ENCODE measurements at regions not wholly inside any gene's neighbourhood (a gene's known extent, or its start where the extent isn't known, plus 50 kb on each side); places are given as distances from the start of the nearest gene placed in this dataset.

DNA sequence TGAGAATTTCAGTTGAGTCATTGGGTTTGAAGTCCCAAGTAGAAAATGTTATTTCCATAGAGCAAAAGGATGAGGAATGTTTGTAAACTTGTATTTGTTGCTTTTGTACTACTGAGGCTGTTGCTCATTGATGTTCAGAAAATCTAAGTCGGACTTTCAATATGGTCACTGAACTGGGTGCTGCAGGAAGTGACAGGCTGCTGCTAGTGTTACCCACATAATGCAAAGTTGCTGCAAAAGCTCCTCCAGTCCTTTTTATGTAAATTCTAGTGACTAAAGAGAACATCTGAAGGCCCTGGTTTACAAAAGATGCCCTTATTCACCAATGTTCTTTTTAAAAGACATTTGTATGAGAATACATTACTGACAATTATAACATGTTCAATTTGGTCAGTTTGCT lies 131.1 kb upstream of the FAM98A start:
- H3K79me2 ChIP-seq (ENCODE audit: insufficient read depth, low read length), result no peaks in the 10 kb centered on the region
- H3K27me3 ChIP-seq (ENCODE audit: insufficient read depth, low read length), result no peaks in the 10 kb centered on the region
- no peaks in the 10 kb centered on the region for H4K20me1 ChIP-seq (ENCODE audit: insufficient read depth, low read length)
- no peaks in the 10 kb centered on the region for H3K9me3 ChIP-seq (ENCODE audit: insufficient read depth, low read depth, low read length)
- H3K4me1 ChIP-seq (ENCODE audit: insufficient read depth, low read length), result no peaks in the 10 kb centered on the region
- H3K36me3 ChIP-seq (ENCODE audit: insufficient read depth, low read length), result no peaks in the 10 kb centered on the region
- no peaks in the 10 kb centered on the region for H3K4me1 Mint-ChIP-seq (ENCODE audit: low read depth, unreplicated experiment)
- H3K4me3 ChIP-seq (ENCODE audit: insufficient read depth, low read depth, low read length), result no peak overlapping the region
- no peaks in the 10 kb centered on the region for H3K27me3 Mint-ChIP-seq (ENCODE audit: low read depth, unreplicated experiment)
- FAIRE-seq (no peak), DNase-seq (ENCODE audit: low read depth) (no peak)
- H3K4me2 ChIP-seq (ENCODE audit: low read length), result no peak overlapping the region
- no peak overlapping the region for H3K27ac ChIP-seq (ENCODE audit: low read depth, low read length)
- no peak overlapping the region for H3K27ac Mint-ChIP-seq (ENCODE audit: unreplicated experiment)
- H3K9me3 Mint-ChIP-seq (ENCODE audit: unreplicated experiment), result no peaks in the 10 kb centered on the region
- H3K4me3 Mint-ChIP-seq (ENCODE audit: unreplicated experiment), result no peak overlapping the region
- H3K36me3 Mint-ChIP-seq (ENCODE audit: low read depth, unreplicated experiment), result no peaks in the 10 kb centered on the region
- no peak for TF ChIP-seq EZH2 (IDR thresholded peaks at IDR 0.05; ENCODE audit: insufficient read depth, low read length)
- TF ChIP-seq CTCF (IDR thresholded peaks at IDR 0.05; ENCODE audit: insufficient read depth, low read depth, low read length), result no peak
- no peak overlapping the region for H3K9ac ChIP-seq (ENCODE audit: low read length)
- no peak overlapping the region for H2AFZ ChIP-seq (ENCODE audit: low read depth, low read length)

GRCh38 chr2:33729353-33729752 lies 130.3 kb upstream of the FAM98A start:
- Mint-ChIP-seq H3K9me3 (ENCODE audit: unreplicated experiment) (no peaks in the 10 kb centered on the region), H3K27me3 (ENCODE audit: low read depth, unreplicated experiment) (no peaks in the 10 kb centered on the region), H3K27ac (ENCODE audit: unreplicated experiment) (no peak overlapping the region), H3K36me3 (ENCODE audit: low read depth, unreplicated experiment) (no peaks in the 10 kb centered on the region), H3K4me3 (ENCODE audit: unreplicated experiment) (no peak overlapping the region), H3K4me1 (ENCODE audit: low read depth, unreplicated experiment) (no peaks in the 10 kb centered on the region)
- H3K4me2 ChIP-seq (ENCODE audit: low read length), result no peak overlapping the region
- no peaks in the 10 kb centered on the region for H4K20me1 ChIP-seq (ENCODE audit: insufficient read depth, low read length)
- no peaks in the 10 kb centered on the region for H3K79me2 ChIP-seq (ENCODE audit: insufficient read depth, low read length)
- H3K4me3 ChIP-seq (ENCODE audit: insufficient read depth, low read depth, low read length), result no peak overlapping the region
- no peak for DNase-seq (ENCODE audit: low read depth)
- FAIRE-seq, result no peak
- H3K9me3 ChIP-seq (ENCODE audit: insufficient read depth, low read depth, low read length), result no peaks in the 10 kb centered on the region
- H3K9ac ChIP-seq (ENCODE audit: low read length), result no peak overlapping the region
- H3K36me3 ChIP-seq (ENCODE audit: insufficient read depth, low read length), result no peaks in the 10 kb centered on the region
- no peaks in the 10 kb centered on the region for H3K27me3 ChIP-seq (ENCODE audit: insufficient read depth, low read length)
- H3K27ac ChIP-seq (ENCODE audit: low read depth, low read length), result no peak overlapping the region
- no peaks in the 10 kb centered on the region for H3K4me1 ChIP-seq (ENCODE audit: insufficient read depth, low read length)
- no peak for TF ChIP-seq EZH2 (IDR thresholded peaks at IDR 0.05; ENCODE audit: insufficient read depth, low read length)
- TF ChIP-seq CTCF (IDR thresholded peaks at IDR 0.05; ENCODE audit: insufficient read depth, low read depth, low read length), result no peak
- no peak overlapping the region for H2AFZ ChIP-seq (ENCODE audit: low read depth, low read length)

GRCh38 chr2:33728106-33728505 lies 129.0 kb upstream of the FAM98A start:
- H3K79me2 ChIP-seq (ENCODE audit: insufficient read depth, low read length), result no peaks in the 10 kb centered on the region
- no peak overlapping the region for H3K4me2 ChIP-seq (ENCODE audit: low read length)
- no peak overlapping the region for H3K27ac ChIP-seq (ENCODE audit: low read depth, low read length)
- H2AFZ ChIP-seq (ENCODE audit: low read depth, low read length), result no peak overlapping the region
- H3K36me3 ChIP-seq (ENCODE audit: insufficient read depth, low read length), result no peaks in the 10 kb centered on the region
- DNase-seq (ENCODE audit: low read depth), result no peak
- H3K9me3 Mint-ChIP-seq (ENCODE audit: unreplicated experiment), result no peaks in the 10 kb centered on the region
- TF ChIP-seq CTCF (IDR thresholded peaks at IDR 0.05; ENCODE audit: insufficient read depth, low read depth, low read length), result no peak
- no peak for TF ChIP-seq EZH2 (IDR thresholded peaks at IDR 0.05; ENCODE audit: insufficient read depth, low read length)
- no peaks in the 10 kb centered on the region for H3K36me3 Mint-ChIP-seq (ENCODE audit: low read depth, unreplicated experiment)
- H3K27ac Mint-ChIP-seq (ENCODE audit: unreplicated experiment), result no peak overlapping the region
- no peak for FAIRE-seq
- H3K4me1 ChIP-seq (ENCODE audit: insufficient read depth, low read length), result no peaks in the 10 kb centered on the region
- H3K9ac ChIP-seq (ENCODE audit: low read length), result no peak overlapping the region
- no peaks in the 10 kb centered on the region for H4K20me1 ChIP-seq (ENCODE audit: insufficient read depth, low read length)
- no peak overlapping the region for H3K4me3 ChIP-seq (ENCODE audit: insufficient read depth, low read depth, low read length)
- H3K27me3 ChIP-seq (ENCODE audit: insufficient read depth, low read length), result no peaks in the 10 kb centered on the region
- H3K4me3 Mint-ChIP-seq (ENCODE audit: unreplicated experiment), result no peak overlapping the region
- H3K4me1 Mint-ChIP-seq (ENCODE audit: low read depth, unreplicated experiment), result no peaks in the 10 kb centered on the region
- no peaks in the 10 kb centered on the region for H3K9me3 ChIP-seq (ENCODE audit: insufficient read depth, low read depth, low read length)
- no peaks in the 10 kb centered on the region for H3K27me3 Mint-ChIP-seq (ENCODE audit: low read depth, unreplicated experiment)
